PC-3 (cell line): ENCODE measurements at regions not wholly inside any gene's neighbourhood (a gene's known extent, or its start where the extent isn't known, plus 50 kb on each side); places are given as distances from the start of the nearest gene placed in this dataset.

Source experiments
- ATAC-seq: fragments of 200-7000 bp; cut with Tn5 transposase; 2 replicates; pipeline ENCODE4 v1.9.1; 2020; ENCODE audit warnings: mild to moderate bottlenecking, moderate library complexity
- BruUV-seq: library from RNA; stranded (reverse); fragments of 400-500 nt; replicated peaks from 2 replicates; lab custom pipeline; 2021; lab: Mats Ljungman, UMichigan
- CTCF ChIA-PET: fragments of 300-600 bp; sonication (Branson Sonifier 250); formaldehyde crosslinking; loops from one replicate; lab custom pipeline; 2022; ENCODE audit warnings: antibody characterized with exemption; lab: Charles Lee
- POLR2A ChIA-PET: fragments of 300-600 bp; sonication (Branson Sonifier 250); formaldehyde crosslinking; loops from one replicate; lab custom pipeline; 2022; ENCODE audit warnings: antibody characterized with exemption; ENCODE audit not compliant: unreplicated experiment; lab: Charles Lee
- DNase-seq: peaks from one replicate; pipeline ENCODE4 v3.0.0-alpha.2; 2015
- H2AFZ ChIP-seq: fragments of 300-600 bp; sonication (generic); 2 replicates; pipeline ENCODE4 v1.6.0; 2016; ENCODE audit warnings: antibody characterized with exemption, low read length
- H3F3A ChIP-seq: fragments of 300-600 bp; sonication (generic); one replicate; pipeline ENCODE4 v1.6.0; 2017; ENCODE audit warnings: antibody characterized with exemption, low read length, control low read depth, mild to moderate bottlenecking; ENCODE audit not compliant: unreplicated experiment
- H3K27ac ChIP-seq: fragments of 300-600 bp; sonication (generic); 2 replicates; pipeline ENCODE4 v1.5.1; 2016; ENCODE audit warnings: mild to moderate bottlenecking, low read length
- H3K27me3 ChIP-seq: fragments of 300-600 bp; sonication (generic); 2 replicates; pipeline ENCODE4 v1.6.1; 2016; ENCODE audit warnings: low read length, mixed read lengths
- H3K36me3 ChIP-seq: fragments of 300-600 bp; sonication (generic); 2 replicates; pipeline ENCODE4 v1.6.1; 2016; ENCODE audit warnings: low read depth, mixed run types, low read length, mixed read lengths
- H3K4me1 ChIP-seq: fragments of 300-600 bp; sonication (generic); 2 replicates; pipeline ENCODE4 v1.5.1; 2016; ENCODE audit warnings: low read length; ENCODE audit not compliant: insufficient read depth
- H3K4me2 ChIP-seq: fragments of 300-600 bp; sonication (generic); 2 replicates; pipeline ENCODE4 v1.6.0; 2016; ENCODE audit warnings: low read length
- H3K4me3 ChIP-seq: fragments of 300-600 bp; sonication (generic); 2 replicates; pipeline ENCODE4 v1.5.1; 2016; ENCODE audit warnings: mild to moderate bottlenecking, low read length, mixed read lengths
- H3K79me2 ChIP-seq: fragments of 300-600 bp; sonication (generic); 2 replicates; pipeline ENCODE4 v1.6.1; 2017; ENCODE audit warnings: low read length, mixed read lengths
- H3K9ac ChIP-seq: fragments of 300-600 bp; sonication (generic); 2 replicates; pipeline ENCODE4 v1.6.0; 2016; ENCODE audit warnings: mild to moderate bottlenecking, low read length
- H3K9me2 ChIP-seq: fragments of 300-600 bp; sonication (generic); replicated peaks from 2 replicates; pipeline ENCODE4 v1.6.1; 2016; ENCODE audit warnings: mixed run types, low read length, mixed read lengths
- H3K9me3 ChIP-seq: fragments of 300-600 bp; sonication (generic); 2 replicates; pipeline ENCODE4 v1.6.1; 2016; ENCODE audit warnings: low read length, mixed read lengths
- H4K20me1 ChIP-seq: fragments of 300-600 bp; sonication (generic); 2 replicates; pipeline ENCODE4 v1.6.1; 2016; ENCODE audit warnings: low read length, mixed read lengths
- CTCF ChIP-seq: fragments of 300-600 bp; sonication (generic); conservative IDR thresholded peaks from 2 replicates; pipeline ENCODE4 v1.5.1; 2017; ENCODE audit warnings: antibody characterized with exemption, low read depth, mild to moderate bottlenecking, low read length
- EZH2 ChIP-seq: fragments of 300-600 bp; sonication (generic); IDR thresholded peaks from one replicate; pipeline ENCODE4 v1.6.1; 2017; ENCODE audit warnings: antibody characterized with exemption, mild to moderate bottlenecking, low read length; ENCODE audit not compliant: unreplicated experiment
- EZH2phosphoT487 ChIP-seq: fragments of 300-600 bp; sonication (generic); IDR thresholded peaks from 2 replicates; pipeline ENCODE4 v1.6.1; 2018; ENCODE audit warnings: mild to moderate bottlenecking, antibody characterized with exemption, low read length, borderline replicate concordance
- intact Hi-C: fragments of 100-400 bp; cut with micrococcal nuclease; formaldehyde crosslinking; loops from 2 replicates; pipeline ENCODE4 v1.9.0; 2023

GRCh38 chr16:85207357-85207921 lies 95.2 kb upstream of the CIBAR2 start:
- ATAC-seq, result no peak
- BruUV-seq, result no TSS peak
- intact Hi-C loops, result no loop called here
- no peaks in the 10 kb centered on the region for H3K9me3 ChIP-seq
- no peak for DNase-seq
- POLR2A ChIA-PET, result no interaction called here
- CTCF ChIA-PET, result no interaction called here
- no peaks in the 10 kb centered on the region for H3F3A ChIP-seq
- TF ChIP-seq EZH2 (no peak), EZH2phosphoT487 (no peak), CTCF (no peak)
- H3K4me2 ChIP-seq, result no peak overlapping the region
- H3K9ac ChIP-seq, result no peak overlapping the region
- no peaks in the 10 kb centered on the region for H3K36me3 ChIP-seq
- 0 out of 2 replicates have a peak, but pooled peaks cover 3% of the 10 kb centered on the region for H3K79me2 ChIP-seq
- no peaks in the 10 kb centered on the region for H3K27me3 ChIP-seq
- H3K4me3 ChIP-seq, result no peak overlapping the region
- H3K4me1 ChIP-seq, result peaks cover 8% of the 10 kb centered on the region
- H2AFZ ChIP-seq, result no peak overlapping the region
- no peak overlapping the region for H3K27ac ChIP-seq
- no peaks in the 10 kb centered on the region for H3K9me2 ChIP-seq
- no peaks in the 10 kb centered on the region for H4K20me1 ChIP-seq

- no TSS peak for BruUV-seq
- intact Hi-C loops, result no loop called here
- no peaks in the 10 kb centered on the region for H3K36me3 ChIP-seq
- no peak overlapping the region for H3K27ac ChIP-seq
- TF ChIP-seq CTCF, result no peak
- TF ChIP-seq EZH2, result no peak
- TF ChIP-seq EZH2phosphoT487, result no peak
- no peak overlapping the region for H3K4me2 ChIP-seq
- H3K27me3 ChIP-seq, result no peaks in the 10 kb centered on the region
- ChIA-PET CTCF (no interaction called here), POLR2A (no interaction called here)
- 0 out of 2 replicates have a peak, but pooled peaks cover 3% of the 10 kb centered on the region for H3K79me2 ChIP-seq
- no peaks in the 10 kb centered on the region for H4K20me1 ChIP-seq
- no peaks in the 10 kb centered on the region for H3F3A ChIP-seq
- DNase-seq, result no peak
- H3K4me3 ChIP-seq, result no peak overlapping the region
- no peaks in the 10 kb centered on the region for H3K9me3 ChIP-seq
- no peak for ATAC-seq
- H3K9me2 ChIP-seq, result no peaks in the 10 kb centered on the region
- no peak overlapping the region for H3K9ac ChIP-seq
- H2AFZ ChIP-seq, result no peak overlapping the region
- peaks cover 6% of the 10 kb centered on the region for H3K4me1 ChIP-seq
Observed at GRCh38 chr16:85208181-85208580, 95.9 kb upstream of the CIBAR2 start.

DNA sequence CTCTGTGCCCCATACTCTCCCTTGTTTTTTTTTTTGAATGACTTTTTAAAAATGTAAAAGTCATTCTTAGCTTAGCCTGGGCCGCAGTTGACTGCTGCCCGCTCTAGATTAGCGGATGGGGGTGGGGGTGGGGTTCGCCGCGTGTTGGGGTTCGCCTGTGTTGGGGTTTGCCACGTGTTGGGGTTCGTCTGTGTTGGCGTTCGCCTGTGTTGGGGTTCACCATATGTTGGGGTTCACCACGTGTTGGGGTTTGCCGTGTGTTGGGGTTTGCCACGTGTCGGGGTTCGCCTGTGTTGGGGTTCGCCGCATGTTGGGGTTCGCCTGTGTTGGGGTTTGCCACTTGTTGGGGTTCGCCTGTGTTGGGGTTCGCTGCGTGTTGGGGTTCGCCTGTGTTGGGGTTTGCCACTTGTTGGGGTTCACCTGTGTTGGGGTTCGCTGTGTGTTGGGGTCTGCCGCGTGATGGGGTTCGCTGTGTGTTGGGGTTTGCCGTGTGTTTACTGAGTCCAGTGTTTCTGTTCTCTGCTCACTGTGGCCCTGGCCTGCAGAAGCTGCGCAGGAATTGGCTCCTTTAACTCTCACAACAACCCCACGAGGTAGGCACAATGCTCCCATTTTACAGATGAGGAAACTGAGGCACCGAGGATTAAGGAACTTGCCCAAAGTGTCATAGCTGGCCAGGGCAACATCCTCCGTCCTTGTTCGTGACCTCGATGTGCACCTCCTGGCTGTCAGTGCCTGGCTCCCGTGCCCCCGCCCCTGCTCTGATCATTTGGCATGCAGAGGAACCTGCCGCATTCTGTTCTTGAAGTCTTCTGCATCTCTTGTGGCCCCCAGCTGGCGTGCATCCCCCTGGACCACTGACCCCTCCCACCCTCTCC lies 96.6 kb upstream of the CIBAR2 start:
- ATAC-seq (no peak), DNase-seq (no peak)
- POLR2A ChIA-PET, result no interaction called here
- no peaks in the 10 kb centered on the region for H3F3A ChIP-seq
- no peaks in the 10 kb centered on the region for H3K9me3 ChIP-seq
- no peaks in the 10 kb centered on the region for H3K9me2 ChIP-seq
- H3K4me2 ChIP-seq, result no peak overlapping the region
- no peak overlapping the region for H3K4me3 ChIP-seq
- 0 out of 2 replicates have a peak, but pooled peaks cover 3% of the 10 kb centered on the region for H3K79me2 ChIP-seq
- H4K20me1 ChIP-seq, result no peaks in the 10 kb centered on the region
- H3K27ac ChIP-seq, result no peak overlapping the region
- H2AFZ ChIP-seq, result no peak overlapping the region
- H3K9ac ChIP-seq, result no peak overlapping the region
- CTCF ChIA-PET, result interaction anchor here (0.7 kb wide), 1 partner anchor 37 kb away, joined by 3 read pairs; no protein-coding TSS in a partner anchor
- TF ChIP-seq CTCF, result no peak
- TF ChIP-seq EZH2, result no peak
- TF ChIP-seq EZH2phosphoT487, result no peak
- H3K4me1 ChIP-seq, result no peaks in the 10 kb centered on the region; the same call in 1 of the 2 replicates
- no peaks in the 10 kb centered on the region for H3K36me3 ChIP-seq
- BruUV-seq, result no TSS peak
- H3K27me3 ChIP-seq, result no peaks in the 10 kb centered on the region
- intact Hi-C loops, result no loop called here
